ENCODE measurements at regions not wholly inside any gene's neighbourhood (a gene's known extent, or its start where the extent isn't known, plus 50 kb on each side); places are given as distances from the start of the nearest gene placed in this dataset.

- Histone ChIP-seq H3K4me1 (no peaks in the 10 kb centered on the region), H3K4me3 (no peak overlapping the region), H3K27me3 (no peaks in the 10 kb centered on the region), H3K36me3 (no peaks in the 10 kb centered on the region), H3K27ac (no peak overlapping the region), H3K9me3 (no peaks in the 10 kb centered on the region)
- intact Hi-C loops (cut with DNase I): no loop called here
- 38 to 62% methylated on average over 1 of the region's 1 CpG for WGBS, 2 donors
- ATAC-seq (no peak), FAIRE-seq (no peak), DNase-seq (no peak)
- no peak for TF ChIP-seq CTCF (IDR thresholded peaks at IDR 0.05)
Observed at GRCh38 chr6:102485480-102485879, 1092.0 kb downstream of the GRIK2 start.

- no peaks in the 10 kb centered on the region for H3K27me3 ChIP-seq
Observed at GRCh38 chr6:102474041-102474807, 1080.7 kb downstream of the GRIK2 start.

GRCh38 chr6:102458990-102459389 is 1065.5 kb downstream of the GRIK2 start:
- H3K9me3 ChIP-seq: no peaks in the 10 kb centered on the region
- intact Hi-C loops (cut with DNase I): no loop called here
- H3K36me3 ChIP-seq: no peaks in the 10 kb centered on the region
- TF ChIP-seq CTCF (IDR thresholded peaks at IDR 0.05): no peak
- DNase-seq: no peak
- no peak overlapping the region for H3K27ac ChIP-seq
- H3K4me3 ChIP-seq: no peak overlapping the region
- H3K4me1 ChIP-seq: no peaks in the 10 kb centered on the region
- no peak for ATAC-seq
- FAIRE-seq: no peak
- H3K27me3 ChIP-seq: no peaks in the 10 kb centered on the region
- 56 to 64% methylated on average over 4 of the region's 4 CpGs for WGBS, 2 donors

More at GRCh38 chr6:102474041-102474807, 1080.7 kb downstream of the GRIK2 start:
- no peaks in the 10 kb centered on the region for H3K36me3 ChIP-seq
- 53 to 66% methylated on average over 7 of the region's 7 CpGs for WGBS, 2 donors
- intact Hi-C loops (cut with DNase I): no loop called here
- H3K4me3 ChIP-seq: no peak overlapping the region
- ATAC-seq: no peak
- no peaks in the 10 kb centered on the region for H3K9me3 ChIP-seq
- no peak for DNase-seq
- TF ChIP-seq CTCF (IDR thresholded peaks at IDR 0.05): no peak
- FAIRE-seq: no peak
- H3K27ac ChIP-seq: no peak overlapping the region
- no peaks in the 10 kb centered on the region for H3K4me1 ChIP-seq

- Histone ChIP-seq H3K36me3 (no peaks in the 10 kb centered on the region), H3K4me1 (no peaks in the 10 kb centered on the region), H3K27me3 (no peaks in the 10 kb centered on the region), H3K27ac (no peak overlapping the region), H3K9me3 (no peaks in the 10 kb centered on the region), H3K4me3 (no peak overlapping the region)
- FAIRE-seq: no peak
- no peak for TF ChIP-seq CTCF (IDR thresholded peaks at IDR 0.05)
- intact Hi-C loops (cut with DNase I): no loop called here
- 57 to 67% methylated on average over 1 of the region's 1 CpG for WGBS, 2 donors
- no peak for ATAC-seq
- DNase-seq: no peak
Observed at GRCh38 chr6:102438171-102438570, 1044.7 kb downstream of the GRIK2 start.

- no peaks in the 10 kb centered on the region for H3K4me1 ChIP-seq
- H3K4me3 ChIP-seq: no peak overlapping the region
- no peak for DNase-seq
- TF ChIP-seq CTCF (IDR thresholded peaks at IDR 0.05): no peak
- 46 to 67% methylated on average over 4 of the region's 4 CpGs for WGBS, 2 donors
- H3K9me3 ChIP-seq: no peaks in the 10 kb centered on the region
- intact Hi-C loops (cut with DNase I): no loop called here
- FAIRE-seq: no peak
- H3K27me3 ChIP-seq: no peaks in the 10 kb centered on the region
- H3K36me3 ChIP-seq: no peaks in the 10 kb centered on the region
- no peak overlapping the region for H3K27ac ChIP-seq
- no peak for ATAC-seq
Observed at GRCh38 chr6:102417368-102417998, 1024.0 kb downstream of the GRIK2 start.

Measured in pancreas (tissue), 10 donors.